ENCODE measurements at regions not wholly inside any gene's neighbourhood (a gene's known extent, or its start where the extent isn't known, plus 50 kb on each side); places are given as distances from the start of the nearest gene placed in this dataset.

DNA sequence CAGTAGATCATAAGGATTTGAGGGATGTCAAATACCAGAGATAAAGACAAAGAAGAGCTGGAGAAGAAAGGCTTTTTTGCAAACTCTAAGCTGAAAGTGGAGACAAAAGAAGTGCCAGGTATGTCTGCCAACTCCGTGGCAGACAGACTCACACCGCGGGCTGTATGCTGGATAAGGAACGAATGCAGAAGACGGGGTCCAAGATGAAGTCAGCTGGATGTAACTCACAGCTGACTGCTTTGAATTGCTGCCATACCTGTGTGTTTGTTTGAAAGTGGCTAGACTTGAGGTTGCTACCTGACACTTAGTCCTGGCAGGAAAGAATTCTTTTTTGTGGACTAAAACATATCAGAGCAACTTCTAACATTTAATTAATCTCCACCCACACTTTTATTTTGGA, 398.8 kb downstream of the DLEU7 start:
- Histone ChIP-seq H3K27ac (no peak overlapping the region), H4K20me1 (no peaks in the 10 kb centered on the region), H3K36me3 (no peaks in the 10 kb centered on the region), H3K4me3 (no peak overlapping the region), H3K9me3 (peaks cover 4% of the 10 kb centered on the region; the same call in 1 of the 2 replicates), H3K9ac (no peak overlapping the region), H3K27me3 (no peaks in the 10 kb centered on the region), H3K4me1 (no peaks in the 10 kb centered on the region), H3K4me2 (no peak overlapping the region)
- TF ChIP-seq Cebpa-rat (IDR thresholded peaks at IDR 0.05) = no peak

GRCh38 chr13:50446611-50447010, 396.9 kb downstream of the DLEU7 start:
- H3K9ac ChIP-seq = no peak overlapping the region
- no peaks in the 10 kb centered on the region for H3K27me3 ChIP-seq
- H3K36me3 ChIP-seq = no peaks in the 10 kb centered on the region
- H3K9me3 ChIP-seq = peaks cover 4% of the 10 kb centered on the region; the same call in 1 of the 2 replicates
- no peak overlapping the region for H3K4me3 ChIP-seq
- no peak for TF ChIP-seq Cebpa-rat (IDR thresholded peaks at IDR 0.05)
- H3K4me2 ChIP-seq = no peak overlapping the region
- H3K27ac ChIP-seq = no peak overlapping the region
- no peaks in the 10 kb centered on the region for H4K20me1 ChIP-seq
- no peaks in the 10 kb centered on the region for H3K4me1 ChIP-seq

GRCh38 chr13:50448535-50448998, 394.9 kb downstream of the DLEU7 start:
- peaks cover 4% of the 10 kb centered on the region; the same call in 1 of the 2 replicates for H3K9me3 ChIP-seq
- TF ChIP-seq Cebpa-rat (IDR thresholded peaks at IDR 0.05) = no peak
- H3K36me3 ChIP-seq = no peaks in the 10 kb centered on the region
- no peaks in the 10 kb centered on the region for H3K27me3 ChIP-seq
- H3K4me2 ChIP-seq = no peak overlapping the region
- H4K20me1 ChIP-seq = no peaks in the 10 kb centered on the region
- H3K4me1 ChIP-seq = no peaks in the 10 kb centered on the region
- no peak overlapping the region for H3K27ac ChIP-seq
- no peak overlapping the region for H3K9ac ChIP-seq
- no peak overlapping the region for H3K4me3 ChIP-seq

- Histone ChIP-seq H4K20me1 (no peaks in the 10 kb centered on the region), H3K27me3 (no peaks in the 10 kb centered on the region), H3K4me3 (no peak overlapping the region), H3K9ac (no peak overlapping the region), H3K9me3 (peaks cover 4% of the 10 kb centered on the region; the same call in 1 of the 2 replicates), H3K27ac (no peak overlapping the region), H3K4me2 (no peak overlapping the region), H3K4me1 (no peaks in the 10 kb centered on the region), H3K36me3 (no peaks in the 10 kb centered on the region)
- no peak for TF ChIP-seq Cebpa-rat (IDR thresholded peaks at IDR 0.05)
Measured at GRCh38 chr13:50449465-50449864, 394.0 kb downstream of the DLEU7 start.

GRCh38 chr13:50450279-50450678, 393.2 kb downstream of the DLEU7 start:
- H3K4me1 ChIP-seq = no peaks in the 10 kb centered on the region
- TF ChIP-seq Cebpa-rat (IDR thresholded peaks at IDR 0.05) = no peak
- no peak overlapping the region for H3K27ac ChIP-seq
- H3K27me3 ChIP-seq = no peaks in the 10 kb centered on the region
- H3K4me3 ChIP-seq = no peak overlapping the region
- H3K4me2 ChIP-seq = no peak overlapping the region
- H3K36me3 ChIP-seq = no peaks in the 10 kb centered on the region
- H3K9me3 ChIP-seq = peaks cover 4% of the 10 kb centered on the region; the same call in 1 of the 2 replicates
- no peak overlapping the region for H3K9ac ChIP-seq
- no peaks in the 10 kb centered on the region for H4K20me1 ChIP-seq

- Histone ChIP-seq H3K27me3 (no peaks in the 10 kb centered on the region), H3K4me3 (no peak overlapping the region), H3K4me1 (no peaks in the 10 kb centered on the region), H3K9ac (no peak overlapping the region), H3K36me3 (no peaks in the 10 kb centered on the region), H3K4me2 (no peak overlapping the region), H3K27ac (no peak overlapping the region), H3K9me3 (peaks cover 4% of the 10 kb centered on the region; the same call in 1 of the 2 replicates), H4K20me1 (no peaks in the 10 kb centered on the region)
- TF ChIP-seq Cebpa-rat (IDR thresholded peaks at IDR 0.05) = no peak
Measured at GRCh38 chr13:50451609-50452008, 391.9 kb downstream of the DLEU7 start.

- Histone ChIP-seq H3K4me1 (peaks cover under 1% of the 10 kb centered on the region; the same call in 1 of the 2 replicates), H3K9ac (no peak overlapping the region), H3K9me3 (peaks cover 4% of the 10 kb centered on the region; the same call in 1 of the 2 replicates), H3K27me3 (no peaks in the 10 kb centered on the region), H3K27ac (no peak overlapping the region), H3K4me3 (no peak overlapping the region), H4K20me1 (no peaks in the 10 kb centered on the region), H3K4me2 (no peak overlapping the region), H3K36me3 (no peaks in the 10 kb centered on the region)
- no peak for TF ChIP-seq Cebpa-rat (IDR thresholded peaks at IDR 0.05)
Measured at GRCh38 chr13:50452028-50452427, 391.5 kb downstream of the DLEU7 start.

DNA sequence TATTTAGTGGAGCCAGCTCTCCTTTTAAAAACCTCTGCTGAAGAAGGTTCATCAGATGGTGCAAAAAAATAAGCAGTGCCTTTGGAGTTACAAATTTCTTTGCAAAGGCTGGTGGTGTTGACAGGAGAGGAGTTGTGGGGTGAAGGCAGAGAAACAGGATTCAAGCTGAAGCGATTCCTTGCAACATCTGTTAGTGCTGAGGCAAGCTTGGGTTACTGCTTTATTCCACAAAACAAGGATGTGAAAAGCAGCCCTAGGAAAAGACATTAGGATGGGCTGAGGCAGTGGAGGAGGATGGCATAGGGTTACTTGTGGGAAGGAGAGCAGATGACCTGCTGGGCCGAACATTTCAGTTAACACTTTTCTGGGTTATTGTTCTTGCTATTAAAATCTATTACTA, 390.7 kb downstream of the DLEU7 start:
- no peak for TF ChIP-seq Cebpa-rat (IDR thresholded peaks at IDR 0.05)
- no peaks in the 10 kb centered on the region for H3K27me3 ChIP-seq
- H4K20me1 ChIP-seq = no peaks in the 10 kb centered on the region
- H3K9me3 ChIP-seq = no peaks in the 10 kb centered on the region
- H3K4me3 ChIP-seq = no peak overlapping the region
- H3K36me3 ChIP-seq = no peaks in the 10 kb centered on the region
- no peak overlapping the region for H3K4me2 ChIP-seq
- no peak overlapping the region for H3K9ac ChIP-seq
- no peak overlapping the region for H3K27ac ChIP-seq
- peaks cover 7% of the 10 kb centered on the region for H3K4me1 ChIP-seq

DNA sequence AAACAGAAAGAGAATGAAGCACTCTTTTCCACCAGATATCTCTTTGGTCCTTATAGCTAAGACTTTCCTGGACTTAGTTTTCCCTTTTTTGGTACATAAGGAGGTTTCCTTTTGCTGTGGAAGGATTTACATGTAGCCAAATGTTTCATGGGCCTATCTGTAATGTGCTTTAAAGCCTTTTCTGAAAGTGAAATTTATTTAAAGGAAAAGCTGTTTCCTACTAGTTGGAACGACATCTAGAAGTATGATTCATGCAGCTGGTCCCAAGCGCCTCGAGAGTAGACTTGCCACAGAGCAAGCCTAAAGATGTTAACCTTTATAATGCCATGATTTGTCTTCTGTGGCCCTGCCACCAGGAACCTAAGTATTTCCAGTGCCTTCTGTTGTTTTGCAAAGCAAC, 390.3 kb downstream of the DLEU7 start:
- Histone ChIP-seq H3K27ac (no peak overlapping the region), H4K20me1 (no peaks in the 10 kb centered on the region), H3K4me3 (no peak overlapping the region), H3K27me3 (no peaks in the 10 kb centered on the region), H3K9ac (no peak overlapping the region), H3K4me1 (peaks cover 11% of the 10 kb centered on the region), H3K4me2 (no peak overlapping the region), H3K9me3 (no peaks in the 10 kb centered on the region), H3K36me3 (no peaks in the 10 kb centered on the region)
- no peak for TF ChIP-seq Cebpa-rat (IDR thresholded peaks at IDR 0.05)

DNA sequence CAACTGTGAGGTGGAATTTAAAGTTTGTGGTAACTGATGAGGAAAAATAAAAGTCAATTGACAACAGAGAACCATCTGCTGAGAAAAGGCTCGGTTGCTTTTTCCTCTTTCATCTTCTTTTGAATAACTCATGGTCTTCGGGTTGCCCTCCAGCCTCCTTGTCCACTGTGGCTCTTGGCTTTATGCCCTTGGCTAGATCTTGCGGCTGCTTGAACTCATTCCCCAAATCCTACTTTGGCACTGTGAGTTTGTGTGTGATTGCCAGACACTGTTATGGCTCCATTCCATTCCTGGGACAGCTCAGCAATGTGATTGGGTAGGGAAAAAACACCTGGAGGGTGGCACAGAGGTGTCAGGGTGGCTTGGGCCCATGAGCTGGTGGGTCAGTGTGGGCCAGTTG, 387.4 kb downstream of the DLEU7 start:
- TF ChIP-seq Cebpa-rat (IDR thresholded peaks at IDR 0.05) = no peak
- Histone ChIP-seq H3K9ac (no peak overlapping the region), H4K20me1 (no peaks in the 10 kb centered on the region), H3K4me2 (no peak overlapping the region), H3K36me3 (no peaks in the 10 kb centered on the region), H3K4me3 (no peak overlapping the region), H3K27ac (no peak overlapping the region), H3K27me3 (no peaks in the 10 kb centered on the region), H3K4me1 (peaks cover 11% of the 10 kb centered on the region), H3K9me3 (no peaks in the 10 kb centered on the region)

All from BLaER1 (cell line).